ENCODE measurements at regions not wholly inside any gene's neighbourhood (a gene's known extent, or its start where the extent isn't known, plus 50 kb on each side); places are given as distances from the start of the nearest gene placed in this dataset.

- TF ChIP-seq POLR2A (IDR thresholded peaks at IDR 0.05) (no peak), CTCF (IDR thresholded peaks at IDR 0.05) (no peak)
Measured at GRCh38 chr11:114847306-114847975, 169.1 kb downstream of the NXPE2 start.

All from adrenal gland (tissue), 5 donors.